Gastroesophageal sphincter (tissue), 4 donors: ENCODE measurements at regions not wholly inside any gene's neighbourhood (a gene's known extent, or its start where the extent isn't known, plus 50 kb on each side); places are given as distances from the start of the nearest gene placed in this dataset.

Source experiments
- ATAC-seq: fragments of 150-250 bp; one replicate; pipeline ENCODE4 v1.9.1; 2016; ENCODE audit warnings: mild to moderate bottlenecking, moderate library complexity
- H3K27ac ChIP-seq, 4 donors: fragments of 200-600 bp; sonication (generic) in 3 of 4; 1 replicate in 3 of 4; 2 replicates in 1 of 4; pipeline ENCODE4 v1.5.1; 2016 to 2019
- H3K27me3 ChIP-seq: fragments of 200-600 bp; sonication (generic); one replicate; pipeline ENCODE4 v1.5.1; 2019
- H3K36me3 ChIP-seq, 2 donors: fragments of 200-600 bp; sonication (generic); one replicate each; pipeline ENCODE4 v1.5.1; 2019; ENCODE audit warnings: control low read depth in 1 of 2
- H3K4me1 ChIP-seq, 3 donors: fragments of 200-600 bp; sonication (generic); 1 replicate in 2 of 3; 2 replicates in 1 of 3; pipeline ENCODE4 v1.5.1; 2016 to 2019; ENCODE audit warnings: control low read depth in 2 of 3
- H3K4me3 ChIP-seq, 2 donors: fragments of 200-600 bp; sonication (generic); one replicate each; pipeline ENCODE4 v1.5.1; 2019; ENCODE audit warnings: mild to moderate bottlenecking in 1 of 2, moderate library complexity in 1 of 2
- H3K9me3 ChIP-seq, 3 donors: fragments of 200-600 bp; sonication (generic); one replicate each; pipeline ENCODE4 v1.5.1; 2017 to 2019; ENCODE audit warnings: control low read depth in 2 of 3
- EP300 ChIP-seq: sonication (generic); formaldehyde crosslinking; IDR thresholded peaks from one replicate; pipeline ENCODE4 v1.6.1; 2017; ENCODE audit warnings: antibody characterized with exemption, mild to moderate bottlenecking
- POLR2A ChIP-seq, 2 donors: fragments of 450-650 bp; IDR thresholded peaks; one replicate each; pipeline ENCODE4 v1.6.1; 2017; ENCODE audit warnings: antibody characterized with exemption in 2 of 2, mild to moderate bottlenecking in 2 of 2, moderate library complexity in 1 of 2
- POLR2AphosphoS5 ChIP-seq: sonication (generic); formaldehyde crosslinking; IDR thresholded peaks from one replicate; pipeline ENCODE4 v1.6.1; 2017; ENCODE audit warnings: antibody characterized with exemption
- WGBS, 2 donors: methylation state at CpG; one replicate each; pipeline ENCODE4 v1.1.5; 2018; ENCODE audit warnings: low coverage in 1 of 2; 5-methylcytosine and 5-hydroxymethylcytosine counted together
- TF ChIP-seq, protein P1 (sequence below), 4 experiments: fragments of 200-600 bp in 2 of 4; fragments of 450-650 bp in 2 of 4; sonication (generic) in 1 of 4; IDR thresholded peaks; one replicate each; pipeline ENCODE4 v1.5.1; 2017 to 2019; ENCODE audit warnings: antibody characterized with exemption in 4 of 4, mild to moderate bottlenecking in 2 of 4, moderate library complexity in 2 of 4

- no peaks in the 10 kb centered on the region for H3K4me1 ChIP-seq
- no peaks in the 10 kb centered on the region for H3K27me3 ChIP-seq
- no peaks in the 10 kb centered on the region for H3K9me3 ChIP-seq
- 100% methylated on average over 1 of the region's 4 CpGs; no CpG with 5 or more reads in 1 of the 2 donors for WGBS, 2 donors
- ATAC-seq = no peak
- no peaks in the 10 kb centered on the region for H3K36me3 ChIP-seq
- TF ChIP-seq POLR2A (IDR thresholded peaks at IDR 0.05) (no peak), EP300 (no peak)
- no peak overlapping the region for H3K27ac ChIP-seq
- H3K4me3 ChIP-seq = no peak overlapping the region
These were observed 253.0 kb upstream of the NDST4 start for GRCh38 chr4:115366390-115366789.

GRCh38 chr4:115365185-115365584 lies 251.8 kb upstream of the NDST4 start:
- ATAC-seq = no peak
- TF ChIP-seq POLR2AphosphoS5 (no peak), POLR2A (IDR thresholded peaks at IDR 0.05) (no peak), EP300 (no peak)
- TF ChIP-seq, protein P1, sequence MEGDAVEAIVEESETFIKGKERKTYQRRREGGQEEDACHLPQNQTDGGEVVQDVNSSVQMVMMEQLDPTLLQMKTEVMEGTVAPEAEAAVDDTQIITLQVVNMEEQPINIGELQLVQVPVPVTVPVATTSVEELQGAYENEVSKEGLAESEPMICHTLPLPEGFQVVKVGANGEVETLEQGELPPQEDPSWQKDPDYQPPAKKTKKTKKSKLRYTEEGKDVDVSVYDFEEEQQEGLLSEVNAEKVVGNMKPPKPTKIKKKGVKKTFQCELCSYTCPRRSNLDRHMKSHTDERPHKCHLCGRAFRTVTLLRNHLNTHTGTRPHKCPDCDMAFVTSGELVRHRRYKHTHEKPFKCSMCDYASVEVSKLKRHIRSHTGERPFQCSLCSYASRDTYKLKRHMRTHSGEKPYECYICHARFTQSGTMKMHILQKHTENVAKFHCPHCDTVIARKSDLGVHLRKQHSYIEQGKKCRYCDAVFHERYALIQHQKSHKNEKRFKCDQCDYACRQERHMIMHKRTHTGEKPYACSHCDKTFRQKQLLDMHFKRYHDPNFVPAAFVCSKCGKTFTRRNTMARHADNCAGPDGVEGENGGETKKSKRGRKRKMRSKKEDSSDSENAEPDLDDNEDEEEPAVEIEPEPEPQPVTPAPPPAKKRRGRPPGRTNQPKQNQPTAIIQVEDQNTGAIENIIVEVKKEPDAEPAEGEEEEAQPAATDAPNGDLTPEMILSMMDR (IDR thresholded peaks at IDR 0.05) = no peak
- no peaks in the 10 kb centered on the region for H3K36me3 ChIP-seq
- H3K9me3 ChIP-seq = no peaks in the 10 kb centered on the region
- WGBS, 2 donors = 25 to 100% methylated on average over 1 of the region's 3 CpGs
- no peaks in the 10 kb centered on the region for H3K4me1 ChIP-seq
- H3K27ac ChIP-seq = no peak overlapping the region
- H3K4me3 ChIP-seq = no peak overlapping the region
- no peaks in the 10 kb centered on the region for H3K27me3 ChIP-seq

GRCh38 chr4:115361781-115362180 lies 248.4 kb upstream of the NDST4 start:
- no peak overlapping the region for H3K27ac ChIP-seq
- no peak overlapping the region for H3K4me3 ChIP-seq
- no peaks in the 10 kb centered on the region for H3K4me1 ChIP-seq
- no peaks in the 10 kb centered on the region for H3K27me3 ChIP-seq
- no peaks in the 10 kb centered on the region for H3K36me3 ChIP-seq
- ATAC-seq = no peak
- H3K9me3 ChIP-seq = no peaks in the 10 kb centered on the region
- TF ChIP-seq POLR2A (IDR thresholded peaks at IDR 0.05) (no peak), POLR2AphosphoS5 (no peak), EP300 (no peak)
- TF ChIP-seq, protein P1 (IDR thresholded peaks at IDR 0.05) = no peak

DNA sequence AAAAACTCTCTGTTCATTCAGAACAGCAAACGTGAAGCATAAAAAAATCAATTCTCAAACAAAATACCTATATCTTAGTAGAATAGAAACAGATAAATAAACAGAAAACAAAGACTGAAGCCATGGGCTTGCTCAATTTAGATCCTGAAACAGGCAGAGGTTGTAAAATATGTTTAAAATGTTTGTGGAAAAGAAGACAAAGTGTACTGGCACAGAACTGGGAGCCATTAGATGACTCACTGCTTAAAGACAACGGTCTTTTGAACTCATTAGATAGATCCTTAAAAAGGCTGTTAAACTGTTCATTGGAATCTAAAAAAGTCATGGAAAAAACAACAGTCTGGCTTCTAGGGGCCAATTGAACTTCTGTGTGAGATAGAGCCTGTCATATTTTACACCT lies 247.0 kb upstream of the NDST4 start:
- Histone ChIP-seq H3K4me3 (no peak overlapping the region), H3K4me1 (no peaks in the 10 kb centered on the region), H3K36me3 (no peaks in the 10 kb centered on the region), H3K27me3 (no peaks in the 10 kb centered on the region), H3K27ac (no peak overlapping the region), H3K9me3 (peaks cover 0 to 3% (median 0%) of the 10 kb centered on the region in 3 donors)
- TF ChIP-seq POLR2A (IDR thresholded peaks at IDR 0.05) (no peak), EP300 (no peak), POLR2AphosphoS5 (no peak)
- TF ChIP-seq, protein P1 (IDR thresholded peaks at IDR 0.05) = no peak
- no peak for ATAC-seq
- 34 to 73% methylated on average over 2 of the region's 2 CpGs for WGBS, 2 donors

- Histone ChIP-seq H3K4me1 (no peaks in the 10 kb centered on the region), H3K27ac (no peak overlapping the region), H3K4me3 (no peak overlapping the region), H3K27me3 (no peaks in the 10 kb centered on the region), H3K9me3 (peaks cover 0 to 29% (median 0%) of the 10 kb centered on the region in 3 donors), H3K36me3 (no peaks in the 10 kb centered on the region)
- ATAC-seq = no peak
- TF ChIP-seq, protein P1 (IDR thresholded peaks at IDR 0.05) = no peak
- TF ChIP-seq POLR2A (IDR thresholded peaks at IDR 0.05) = no peak
These were observed 244.4 kb upstream of the NDST4 start for GRCh38 chr4:115357776-115358175.

DNA sequence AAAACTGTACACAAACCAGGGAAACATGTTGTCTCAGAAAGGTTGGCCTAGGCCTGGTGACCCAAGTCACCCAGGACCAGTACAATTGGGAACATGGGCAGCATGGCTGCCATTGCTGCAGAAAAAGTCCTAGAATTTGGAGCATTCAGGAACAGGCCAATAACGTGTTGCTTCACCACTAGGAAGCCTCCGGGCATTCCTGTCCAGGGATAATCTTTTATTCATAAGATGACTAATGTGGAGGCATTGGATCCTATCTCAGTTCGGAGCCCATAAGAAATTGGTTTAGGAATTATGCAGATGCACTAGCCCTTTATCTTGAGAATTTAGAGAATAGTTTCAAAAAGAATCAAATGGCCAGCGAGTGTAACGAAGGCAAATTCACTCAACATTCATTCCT lies 242.8 kb upstream of the NDST4 start:
- Histone ChIP-seq H3K4me3 (no peak overlapping the region), H3K4me1 (no peaks in the 10 kb centered on the region), H3K27me3 (no peaks in the 10 kb centered on the region), H3K27ac (no peak overlapping the region), H3K36me3 (no peaks in the 10 kb centered on the region), H3K9me3 (peaks cover 0 to 41% (median 0%) of the 10 kb centered on the region in 3 donors)
- WGBS, 2 donors = 83 to 95% methylated on average over 1 to 5 of the region's 5 CpGs
- no peak for ATAC-seq
- TF ChIP-seq EP300 (no peak), POLR2A (IDR thresholded peaks at IDR 0.05) (no peak), POLR2AphosphoS5 (no peak)
- TF ChIP-seq, protein P1 (IDR thresholded peaks at IDR 0.05) = no peak
